ENCODE measurements at regions not wholly inside any gene's neighbourhood (a gene's known extent, or its start where the extent isn't known, plus 50 kb on each side); places are given as distances from the start of the nearest gene placed in this dataset.

GRCh38 chr6:40251637-40252300, 317.5 kb upstream of the MOCS1 start:
- H3K4me3 ChIP-seq (ENCODE audit: insufficient read depth, low read depth, low read length), result no peak overlapping the region
- WGBS, 2 experiments, result 94 to 96% methylated on average over 3 of the region's 3 CpGs

GRCh38 chr6:40249935-40250334, 315.7 kb upstream of the MOCS1 start:
- no peaks in the 10 kb centered on the region for H3K9me3 ChIP-seq (ENCODE audit: control insufficient read depth, low read length)
- H3K27me3 ChIP-seq (ENCODE audit: control insufficient read depth, insufficient read depth, low read length, poor library complexity, severe bottlenecking), result no peaks in the 10 kb centered on the region
- H3K4me1 ChIP-seq (ENCODE audit: control insufficient read depth, insufficient read depth, low read length), result no peaks in the 10 kb centered on the region
- no peak overlapping the region for H3K27ac ChIP-seq (ENCODE audit: insufficient read depth, low read depth, low read length, poor library complexity, severe bottlenecking)
- H3K4me3 ChIP-seq (ENCODE audit: insufficient read depth, low read depth, low read length), result no peak overlapping the region
- no peaks in the 10 kb centered on the region for H3K36me3 ChIP-seq (ENCODE audit: control insufficient read depth, insufficient read depth, low read length)

More at GRCh38 chr6:40251637-40252300, 317.5 kb upstream of the MOCS1 start:
- Histone ChIP-seq H3K4me1 (ENCODE audit: control insufficient read depth, insufficient read depth, low read length) (no peaks in the 10 kb centered on the region), H3K27ac (ENCODE audit: insufficient read depth, low read depth, low read length, poor library complexity, severe bottlenecking) (no peak overlapping the region), H3K27me3 (ENCODE audit: control insufficient read depth, insufficient read depth, low read length, poor library complexity, severe bottlenecking) (no peaks in the 10 kb centered on the region), H3K9me3 (ENCODE audit: control insufficient read depth, low read length) (no peaks in the 10 kb centered on the region), H3K36me3 (ENCODE audit: control insufficient read depth, insufficient read depth, low read length) (no peaks in the 10 kb centered on the region)

- 92 to 95% methylated on average over 3 of the region's 3 CpGs for WGBS, 2 experiments
- no peaks in the 10 kb centered on the region for H3K4me1 ChIP-seq (ENCODE audit: control insufficient read depth, insufficient read depth, low read length)
- H3K4me3 ChIP-seq (ENCODE audit: insufficient read depth, low read depth, low read length), result no peak overlapping the region
Observed at GRCh38 chr6:40247516-40248115, 313.4 kb upstream of the MOCS1 start.

GRCh38 chr6:40244699-40245098, 310.4 kb upstream of the MOCS1 start:
- H3K27me3 ChIP-seq (ENCODE audit: control insufficient read depth, insufficient read depth, low read length, poor library complexity, severe bottlenecking), result no peaks in the 10 kb centered on the region
- no peaks in the 10 kb centered on the region for H3K36me3 ChIP-seq (ENCODE audit: control insufficient read depth, insufficient read depth, low read length)
- H3K9me3 ChIP-seq (ENCODE audit: control insufficient read depth, low read length), result no peaks in the 10 kb centered on the region
- H3K4me3 ChIP-seq (ENCODE audit: insufficient read depth, low read depth, low read length), result no peak overlapping the region
- no peaks in the 10 kb centered on the region for H3K4me1 ChIP-seq (ENCODE audit: control insufficient read depth, insufficient read depth, low read length)
- H3K27ac ChIP-seq (ENCODE audit: insufficient read depth, low read depth, low read length, poor library complexity, severe bottlenecking), result no peak overlapping the region
- WGBS, 2 experiments, result 88 to 89% methylated on average over 1 of the region's 1 CpG

More at GRCh38 chr6:40247516-40248115, 313.4 kb upstream of the MOCS1 start:
- H3K27ac ChIP-seq (ENCODE audit: insufficient read depth, low read depth, low read length, poor library complexity, severe bottlenecking), result no peak overlapping the region
- H3K36me3 ChIP-seq (ENCODE audit: control insufficient read depth, insufficient read depth, low read length), result no peaks in the 10 kb centered on the region
- no peaks in the 10 kb centered on the region for H3K27me3 ChIP-seq (ENCODE audit: control insufficient read depth, insufficient read depth, low read length, poor library complexity, severe bottlenecking)
- no peaks in the 10 kb centered on the region for H3K9me3 ChIP-seq (ENCODE audit: control insufficient read depth, low read length)

GRCh38 chr6:40232698-40233097, 298.4 kb upstream of the MOCS1 start:
- Histone ChIP-seq H3K4me1 (ENCODE audit: control insufficient read depth, insufficient read depth, low read length) (no peaks in the 10 kb centered on the region), H3K27ac (ENCODE audit: insufficient read depth, low read depth, low read length, poor library complexity, severe bottlenecking) (no peak overlapping the region), H3K9me3 (ENCODE audit: control insufficient read depth, low read length) (no peaks in the 10 kb centered on the region), H3K36me3 (ENCODE audit: control insufficient read depth, insufficient read depth, low read length) (no peaks in the 10 kb centered on the region), H3K27me3 (ENCODE audit: control insufficient read depth, insufficient read depth, low read length, poor library complexity, severe bottlenecking) (no peaks in the 10 kb centered on the region), H3K4me3 (ENCODE audit: insufficient read depth, low read depth, low read length) (no peak overlapping the region)
- WGBS, 2 experiments, result 86 to 91% methylated on average over 2 of the region's 2 CpGs

- 79 to 81% methylated on average over 8 of the region's 8 CpGs for WGBS, 2 experiments
- no peak overlapping the region for H3K27ac ChIP-seq (ENCODE audit: insufficient read depth, low read depth, low read length, poor library complexity, severe bottlenecking)
- H3K4me3 ChIP-seq (ENCODE audit: insufficient read depth, low read depth, low read length), result no peak overlapping the region
- no peaks in the 10 kb centered on the region for H3K36me3 ChIP-seq (ENCODE audit: control insufficient read depth, insufficient read depth, low read length)
- no peaks in the 10 kb centered on the region for H3K27me3 ChIP-seq (ENCODE audit: control insufficient read depth, insufficient read depth, low read length, poor library complexity, severe bottlenecking)
- no peaks in the 10 kb centered on the region for H3K9me3 ChIP-seq (ENCODE audit: control insufficient read depth, low read length)
- H3K4me1 ChIP-seq (ENCODE audit: control insufficient read depth, insufficient read depth, low read length), result no peaks in the 10 kb centered on the region
Observed at GRCh38 chr6:40227735-40228134, 293.5 kb upstream of the MOCS1 start.

- WGBS, 2 experiments, result 94 to 96% methylated on average over 2 of the region's 2 CpGs
Observed at GRCh38 chr6:40222354-40222753, 288.1 kb upstream of the MOCS1 start.

GRCh38 chr6:40219799-40220198, 285.5 kb upstream of the MOCS1 start:
- H3K4me3 ChIP-seq (ENCODE audit: insufficient read depth, low read depth, low read length), result no peak overlapping the region
- no peaks in the 10 kb centered on the region for H3K9me3 ChIP-seq (ENCODE audit: control insufficient read depth, low read length)
- no peaks in the 10 kb centered on the region for H3K36me3 ChIP-seq (ENCODE audit: control insufficient read depth, insufficient read depth, low read length)
- WGBS, 2 experiments, result 90 to 96% methylated on average over 1 of the region's 2 CpGs
- no peak overlapping the region for H3K27ac ChIP-seq (ENCODE audit: insufficient read depth, low read depth, low read length, poor library complexity, severe bottlenecking)
- H3K27me3 ChIP-seq (ENCODE audit: control insufficient read depth, insufficient read depth, low read length, poor library complexity, severe bottlenecking), result no peaks in the 10 kb centered on the region
- no peaks in the 10 kb centered on the region for H3K4me1 ChIP-seq (ENCODE audit: control insufficient read depth, insufficient read depth, low read length)

More at GRCh38 chr6:40222354-40222753, 288.1 kb upstream of the MOCS1 start:
- Histone ChIP-seq H3K27ac (ENCODE audit: insufficient read depth, low read depth, low read length, poor library complexity, severe bottlenecking) (no peak overlapping the region), H3K4me3 (ENCODE audit: insufficient read depth, low read depth, low read length) (no peak overlapping the region), H3K9me3 (ENCODE audit: control insufficient read depth, low read length) (no peaks in the 10 kb centered on the region), H3K27me3 (ENCODE audit: control insufficient read depth, insufficient read depth, low read length, poor library complexity, severe bottlenecking) (no peaks in the 10 kb centered on the region), H3K4me1 (ENCODE audit: control insufficient read depth, insufficient read depth, low read length) (no peaks in the 10 kb centered on the region), H3K36me3 (ENCODE audit: control insufficient read depth, insufficient read depth, low read length) (no peaks in the 10 kb centered on the region)

GRCh38 chr6:40210628-40211056, 276.4 kb upstream of the MOCS1 start:
- WGBS, 2 experiments, result 4 to 40% methylated on average over 1 of the region's 1 CpG
- no peaks in the 10 kb centered on the region for H3K9me3 ChIP-seq (ENCODE audit: control insufficient read depth, low read length)
- H3K4me1 ChIP-seq (ENCODE audit: control insufficient read depth, insufficient read depth, low read length), result no peaks in the 10 kb centered on the region
- no peaks in the 10 kb centered on the region for H3K36me3 ChIP-seq (ENCODE audit: control insufficient read depth, insufficient read depth, low read length)
- H3K27me3 ChIP-seq (ENCODE audit: control insufficient read depth, insufficient read depth, low read length, poor library complexity, severe bottlenecking), result no peaks in the 10 kb centered on the region
- no peak overlapping the region for H3K4me3 ChIP-seq (ENCODE audit: insufficient read depth, low read depth, low read length)
- H3K27ac ChIP-seq (ENCODE audit: insufficient read depth, low read depth, low read length, poor library complexity, severe bottlenecking), result no peak overlapping the region

- Histone ChIP-seq H3K27me3 (ENCODE audit: control insufficient read depth, insufficient read depth, low read length, poor library complexity, severe bottlenecking) (no peaks in the 10 kb centered on the region), H3K4me1 (ENCODE audit: control insufficient read depth, insufficient read depth, low read length) (no peaks in the 10 kb centered on the region), H3K36me3 (ENCODE audit: control insufficient read depth, insufficient read depth, low read length) (no peaks in the 10 kb centered on the region), H3K9me3 (ENCODE audit: control insufficient read depth, low read length) (no peaks in the 10 kb centered on the region), H3K4me3 (ENCODE audit: insufficient read depth, low read depth, low read length) (no peak overlapping the region), H3K27ac (ENCODE audit: insufficient read depth, low read depth, low read length, poor library complexity, severe bottlenecking) (no peak overlapping the region)
- 93% methylated on average over 3 of the region's 3 CpGs for WGBS, 2 experiments
Observed at GRCh38 chr6:40205801-40206200, 271.5 kb upstream of the MOCS1 start.

Data from ectodermal cell (in vitro differentiated cells).